B cell (primary cell): ENCODE measurements at regions not wholly inside any gene's neighbourhood (a gene's known extent, or its start where the extent isn't known, plus 50 kb on each side); places are given as distances from the start of the nearest gene placed in this dataset.

Experiments
- ATAC-seq: fragments of 200-7000 bp; cut with Tn5 transposase; one replicate; pipeline ENCODE4 v1.10.0; 2021; ENCODE audit warnings: low read depth, mild to moderate bottlenecking, moderate number of reproducible peaks, moderate library complexity
- CTCF ChIA-PET: fragments of 350-600 bp; sonication (Branson Sonifier 250); formaldehyde crosslinking; loops from one replicate; lab custom pipeline; 2021; ENCODE audit warnings: antibody characterized with exemption, inconsistent platforms; lab: Charles Lee
- POLR2A ChIA-PET: fragments of 350-600 bp; sonication (Branson Sonifier 250); formaldehyde crosslinking; loops from one replicate; lab custom pipeline; 2021; ENCODE audit warnings: antibody characterized with exemption; lab: Charles Lee
- DNase-seq: peaks from one replicate; pipeline ENCODE4 v3.0.0; 2013
- H2AFZ ChIP-seq: 2 replicates; pipeline ENCODE4 v1.6.1; 2012; ENCODE audit warnings: mild to moderate bottlenecking, low read depth, low read length; ENCODE audit not compliant: insufficient read depth, poor library complexity, severe bottlenecking
- H3K27ac ChIP-seq, 2 donors: 1 replicate in 1 of 2; 2 replicates in 1 of 2; pipeline ENCODE4 v1.5.1; 2012 to 2013; ENCODE audit warnings: low read length in 2 of 2, mild to moderate bottlenecking in 2 of 2, moderate library complexity in 1 of 2
- H3K27me3 ChIP-seq, 4 experiments: fragments of 200-600 bp in 1 of 4; sonication (generic) in 1 of 4; replicated peaks in 1 of 4; 1 replicate in 2 of 4; 2 replicates in 2 of 4; pipeline versions ENCODE4 v1.6.1 to v1.7.0; 2013 to 2016; ENCODE audit warnings: low read length in 3 of 4, mild to moderate bottlenecking in 2 of 4, mixed read lengths in 1 of 4, moderate library complexity in 1 of 4; ENCODE audit not compliant: insufficient read depth in 4 of 4, control insufficient read depth in 3 of 4; ENCODE audit errors: control extremely low read depth in 1 of 4
- H3K36me3 ChIP-seq, 2 experiments: replicated peaks in 1 of 2; 1 replicate in 1 of 2; 2 replicates in 1 of 2; pipeline versions ENCODE4 v1.6.1 to v1.7.1; 2013; ENCODE audit warnings: low read length in 1 of 2; ENCODE audit not compliant: insufficient read depth in 2 of 2, control insufficient read depth in 1 of 2; ENCODE audit errors: control extremely low read depth in 1 of 2, extremely low read depth in 1 of 2
- H3K4me1 ChIP-seq, 2 donors: fragments of 200-600 bp in 1 of 2; sonication (generic) in 1 of 2; 1 replicate in 1 of 2; 2 replicates in 1 of 2; pipeline versions ENCODE4 v1.5.1 to v1.6.1; 2013 to 2017; ENCODE audit warnings: low read length in 2 of 2; ENCODE audit not compliant: control insufficient read depth in 2 of 2, insufficient read depth in 2 of 2
- H3K4me2 ChIP-seq: replicated peaks from 2 replicates; pipeline ENCODE3; 2012; ENCODE audit warnings: mild to moderate bottlenecking, low read depth, low read length; ENCODE audit not compliant: poor library complexity, severe bottlenecking
- H3K4me3 ChIP-seq, 5 experiments: fragments of 200-600 bp in 1 of 5; sonication (generic) in 1 of 5; 1 replicate in 3 of 5; 2 replicates in 2 of 5; pipeline versions ENCODE4 v1.5.1 to v1.7.0; 2011 to 2016; ENCODE audit warnings: low read length in 4 of 5, mild to moderate bottlenecking in 4 of 5, low read depth in 2 of 5, control low read depth in 1 of 5, moderate library complexity in 1 of 5; ENCODE audit not compliant: insufficient read depth in 1 of 5; ENCODE audit errors: control extremely low read depth in 1 of 5, extremely low read depth in 1 of 5
- H3K79me2 ChIP-seq: fragments of 200-600 bp; sonication (generic); one replicate; pipeline ENCODE4 v1.6.0; 2016; ENCODE audit warnings: low read length; ENCODE audit not compliant: control insufficient read depth, insufficient read depth
- H3K9ac ChIP-seq: fragments of 200-600 bp; sonication (generic); 2 replicates; pipeline ENCODE4 v1.6.1; 2017; ENCODE audit warnings: mild to moderate bottlenecking, low read length, moderate library complexity
- H3K9me3 ChIP-seq, 3 donors: one replicate each; pipeline versions ENCODE4 v1.6.1 to v1.7.1; 2013; ENCODE audit warnings: low read length in 2 of 3; ENCODE audit not compliant: control insufficient read depth in 2 of 3, insufficient read depth in 1 of 3; ENCODE audit errors: control extremely low read depth in 1 of 3
- H4K20me1 ChIP-seq: 2 replicates; pipeline ENCODE4 v1.6.0; 2012; ENCODE audit warnings: mild to moderate bottlenecking, low read length; ENCODE audit not compliant: insufficient read depth, control insufficient read depth, poor library complexity, severe bottlenecking
- H3K27ac Mint-ChIP-seq: one replicate; pipeline ENCODE4 v1.8.0; 2021; ENCODE audit warnings: mixed read lengths
- H3K27me3 Mint-ChIP-seq: one replicate; pipeline ENCODE4 v1.8.0; 2021; ENCODE audit warnings: mixed read lengths
- H3K4me1 Mint-ChIP-seq: one replicate; pipeline ENCODE4 v1.8.0; 2021; ENCODE audit warnings: mixed read lengths
- H3K4me3 Mint-ChIP-seq: one replicate; pipeline ENCODE4 v1.8.0; 2021; ENCODE audit warnings: mixed read lengths
- H3K9me3 Mint-ChIP-seq: one replicate; pipeline ENCODE4 v1.8.0; 2022; ENCODE audit warnings: mixed read lengths; ENCODE audit not compliant: insufficient read depth
- CTCF ChIP-seq: fragments of 200-600 bp; IDR thresholded peaks from one replicate; pipeline ENCODE4 v1.8.0; 2022; ENCODE audit warnings: antibody characterized with exemption, mild to moderate bottlenecking
- EZH2 ChIP-seq: IDR thresholded peaks from 2 replicates; pipeline ENCODE4 v1.6.1; 2012; ENCODE audit warnings: borderline replicate concordance, low read depth, mild to moderate bottlenecking, moderate library complexity, low read length; ENCODE audit not compliant: insufficient read depth, poor library complexity, severe bottlenecking
- WGBS: methylation state at CpG from one replicate; pipeline ENCODE4 v1.1.5; 2013; ENCODE audit warnings: missing lambda C conversion rate; ENCODE audit not compliant: insufficient coverage; 5-methylcytosine and 5-hydroxymethylcytosine counted together
- intact Hi-C: fragments of 100-400 bp; cut with micrococcal nuclease; formaldehyde crosslinking; loops from one replicate; pipeline ENCODE4 v1.10.0; 2022

GRCh38 chr16:60413969-60414368 lies 1622.3 kb downstream of the CDH8 start:
- no peaks in the 10 kb centered on the region for H3K79me2 ChIP-seq
- H3K36me3 ChIP-seq = no peaks in the 10 kb centered on the region
- H3K4me1 ChIP-seq = no peaks in the 10 kb centered on the region
- CTCF ChIA-PET = no interaction called here
- H3K4me3 ChIP-seq = no peak overlapping the region
- POLR2A ChIA-PET = no interaction called here
- DNase-seq = no peak
- no peaks in the 10 kb centered on the region for H4K20me1 ChIP-seq
- Mint-ChIP-seq H3K27ac (no peak overlapping the region), H3K4me3 (no peak overlapping the region), H3K9me3 (peaks cover 3% of the 10 kb centered on the region), H3K27me3 (no peaks in the 10 kb centered on the region), H3K4me1 (no peaks in the 10 kb centered on the region)
- no peaks in the 10 kb centered on the region for H3K27me3 ChIP-seq
- no peak overlapping the region for H3K9ac ChIP-seq
- H3K27ac ChIP-seq = no peak overlapping the region
- H3K9me3 ChIP-seq = no peaks in the 10 kb centered on the region
- H3K4me2 ChIP-seq = no peak overlapping the region
- intact Hi-C loops = no loop called here
- no peak for ATAC-seq
- TF ChIP-seq EZH2 (no peak), CTCF (no peak)
- no CpG with 5 or more reads among the region's 2 CpGs for WGBS
- H2AFZ ChIP-seq = no peak overlapping the region

GRCh38 chr16:60407606-60408005 lies 1628.6 kb downstream of the CDH8 start:
- 50% methylated on average over 1 of the region's 2 CpGs for WGBS
- intact Hi-C loops = no loop called here
- no peaks in the 10 kb centered on the region for H3K27me3 Mint-ChIP-seq

More at GRCh38 chr16:60407606-60408005, 1628.6 kb downstream of the CDH8 start:
- Histone ChIP-seq H3K36me3 (no peaks in the 10 kb centered on the region), H3K9ac (no peak overlapping the region), H3K9me3 (no peaks in the 10 kb centered on the region), H3K79me2 (no peaks in the 10 kb centered on the region), H3K27me3 (no peaks in the 10 kb centered on the region), H4K20me1 (no peaks in the 10 kb centered on the region), H3K4me3 (no peak overlapping the region), H3K4me1 (no peaks in the 10 kb centered on the region), H3K4me2 (no peak overlapping the region), H2AFZ (no peak overlapping the region), H3K27ac (no peak overlapping the region)
- no peaks in the 10 kb centered on the region for H3K9me3 Mint-ChIP-seq
- TF ChIP-seq EZH2 (no peak), CTCF (no peak)
- H3K27ac Mint-ChIP-seq = no peak overlapping the region
- no peaks in the 10 kb centered on the region for H3K4me1 Mint-ChIP-seq
- no peak for ATAC-seq
- no peak for DNase-seq
- CTCF ChIA-PET = no interaction called here
- POLR2A ChIA-PET = no interaction called here
- H3K4me3 Mint-ChIP-seq = no peak overlapping the region
